DOHH2 (cell line): ENCODE measurements at regions not wholly inside any gene's neighbourhood (a gene's known extent, or its start where the extent isn't known, plus 50 kb on each side); places are given as distances from the start of the nearest gene placed in this dataset.

ENCODE experiments used
- H3F3A ChIP-seq: fragments of 200-600 bp; sonication (generic), shearing (Covaris generic); 2 replicates; pipeline ENCODE4 v1.6.0; 2016; ENCODE audit warnings: antibody characterized with exemption, mild to moderate bottlenecking; ENCODE audit not compliant: control insufficient read depth, insufficient read depth
- H3K27ac ChIP-seq: fragments of 200-600 bp; sonication (generic); 2 replicates; pipeline ENCODE4 v1.5.1; 2014; ENCODE audit warnings: low read depth, mild to moderate bottlenecking, low read length, moderate library complexity
- H3K27me3 ChIP-seq: fragments of 200-600 bp; sonication (generic); 2 replicates; pipeline ENCODE4 v1.6.1; 2014; ENCODE audit warnings: mild to moderate bottlenecking, low read length, mixed read lengths; ENCODE audit not compliant: control insufficient read depth
- H3K36me3 ChIP-seq: fragments of 200-600 bp; sonication (generic); 2 replicates; pipeline ENCODE4 v1.6.1; 2014; ENCODE audit warnings: mild to moderate bottlenecking, low read length, moderate library complexity, mixed read lengths; ENCODE audit not compliant: control insufficient read depth
- H3K4me1 ChIP-seq: fragments of 200-600 bp; sonication (generic); 2 replicates; pipeline ENCODE4 v1.6.1; 2014; ENCODE audit warnings: mild to moderate bottlenecking, low read length, mixed read lengths; ENCODE audit not compliant: control insufficient read depth
- H3K4me2 ChIP-seq: fragments of 200-600 bp; sonication (generic); 2 replicates; pipeline ENCODE4 v1.6.0; 2014; ENCODE audit warnings: mild to moderate bottlenecking, low read length, moderate library complexity
- H3K4me3 ChIP-seq: fragments of 200-600 bp; sonication (generic); 2 replicates; pipeline ENCODE4 v1.5.1; 2014; ENCODE audit warnings: mild to moderate bottlenecking, low read length, mixed read lengths
- H3K79me2 ChIP-seq: fragments of 200-600 bp; sonication (generic); 2 replicates; pipeline ENCODE4 v1.6.1; 2014; ENCODE audit warnings: mild to moderate bottlenecking, low read length, mixed read lengths; ENCODE audit not compliant: control insufficient read depth
- H3K9me2 ChIP-seq: fragments of 200-600 bp; sonication (generic); replicated peaks from 2 replicates; pipeline ENCODE4 v1.6.1; 2014; ENCODE audit warnings: mild to moderate bottlenecking, low read length, mixed read lengths; ENCODE audit not compliant: control insufficient read depth
- H3K9me3 ChIP-seq: fragments of 200-600 bp; sonication (generic); 2 replicates; pipeline ENCODE4 v1.6.1; 2014; ENCODE audit warnings: antibody characterized with exemption, low read length, mixed read lengths; ENCODE audit not compliant: control insufficient read depth, insufficient read depth
- H4K20me1 ChIP-seq: fragments of 200-600 bp; sonication (generic); 2 replicates; pipeline ENCODE4 v1.6.0; 2014; ENCODE audit warnings: low read depth, mild to moderate bottlenecking, antibody characterized with exemption, low read length, moderate library complexity; ENCODE audit not compliant: control insufficient read depth, insufficient read depth
- EZH2phosphoT487 ChIP-seq: fragments of 200-600 bp; sonication (generic); IDR thresholded peaks from 2 replicates; pipeline ENCODE4 v1.6.1; 2017; ENCODE audit warnings: borderline replicate concordance, mild to moderate bottlenecking, antibody characterized with exemption, low read length, moderate library complexity, mixed read lengths
- TF ChIP-seq, protein P1 (sequence below): fragments of 200-600 bp; sonication (generic); IDR thresholded peaks from one replicate; pipeline ENCODE4 v1.5.1; 2014; ENCODE audit warnings: antibody characterized with exemption, mild to moderate bottlenecking, low read depth, low read length; ENCODE audit not compliant: poor library complexity, severe bottlenecking

DNA sequence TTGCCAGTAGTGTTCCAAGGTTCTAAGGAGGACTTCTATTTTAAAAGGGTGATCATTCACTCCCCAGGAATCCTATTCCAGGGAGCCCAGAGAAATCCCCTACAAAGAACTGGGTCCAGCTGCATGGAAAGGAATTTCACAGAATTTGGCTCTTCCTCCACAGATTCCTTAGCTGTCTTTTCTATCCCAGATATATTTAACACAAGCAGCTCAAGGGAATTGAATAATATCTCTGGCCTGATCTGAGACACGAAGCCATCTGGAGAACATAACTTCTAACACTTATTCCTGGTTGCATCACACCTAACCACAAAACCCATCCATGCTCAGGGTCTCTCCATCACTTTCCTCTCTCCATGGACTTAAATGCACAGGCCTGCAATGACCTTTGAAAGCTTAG lies 306.7 kb upstream of the ACVR2A start:
- H3K27ac ChIP-seq = no peak overlapping the region
- no peak overlapping the region for H3K4me2 ChIP-seq
- no peaks in the 10 kb centered on the region for H3F3A ChIP-seq
- no peaks in the 10 kb centered on the region for H3K36me3 ChIP-seq
- no peaks in the 10 kb centered on the region for H3K4me1 ChIP-seq
- no peaks in the 10 kb centered on the region for H3K79me2 ChIP-seq
- TF ChIP-seq, protein P1, sequence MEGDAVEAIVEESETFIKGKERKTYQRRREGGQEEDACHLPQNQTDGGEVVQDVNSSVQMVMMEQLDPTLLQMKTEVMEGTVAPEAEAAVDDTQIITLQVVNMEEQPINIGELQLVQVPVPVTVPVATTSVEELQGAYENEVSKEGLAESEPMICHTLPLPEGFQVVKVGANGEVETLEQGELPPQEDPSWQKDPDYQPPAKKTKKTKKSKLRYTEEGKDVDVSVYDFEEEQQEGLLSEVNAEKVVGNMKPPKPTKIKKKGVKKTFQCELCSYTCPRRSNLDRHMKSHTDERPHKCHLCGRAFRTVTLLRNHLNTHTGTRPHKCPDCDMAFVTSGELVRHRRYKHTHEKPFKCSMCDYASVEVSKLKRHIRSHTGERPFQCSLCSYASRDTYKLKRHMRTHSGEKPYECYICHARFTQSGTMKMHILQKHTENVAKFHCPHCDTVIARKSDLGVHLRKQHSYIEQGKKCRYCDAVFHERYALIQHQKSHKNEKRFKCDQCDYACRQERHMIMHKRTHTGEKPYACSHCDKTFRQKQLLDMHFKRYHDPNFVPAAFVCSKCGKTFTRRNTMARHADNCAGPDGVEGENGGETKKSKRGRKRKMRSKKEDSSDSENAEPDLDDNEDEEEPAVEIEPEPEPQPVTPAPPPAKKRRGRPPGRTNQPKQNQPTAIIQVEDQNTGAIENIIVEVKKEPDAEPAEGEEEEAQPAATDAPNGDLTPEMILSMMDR = no peak
- TF ChIP-seq EZH2phosphoT487 = no peak
- no peaks in the 10 kb centered on the region for H3K9me2 ChIP-seq
- no peaks in the 10 kb centered on the region for H4K20me1 ChIP-seq
- 0 out of 2 replicates have a peak, but pooled peaks cover 4% of the 10 kb centered on the region for H3K27me3 ChIP-seq
- no peaks in the 10 kb centered on the region for H3K9me3 ChIP-seq
- no peak overlapping the region for H3K4me3 ChIP-seq

DNA sequence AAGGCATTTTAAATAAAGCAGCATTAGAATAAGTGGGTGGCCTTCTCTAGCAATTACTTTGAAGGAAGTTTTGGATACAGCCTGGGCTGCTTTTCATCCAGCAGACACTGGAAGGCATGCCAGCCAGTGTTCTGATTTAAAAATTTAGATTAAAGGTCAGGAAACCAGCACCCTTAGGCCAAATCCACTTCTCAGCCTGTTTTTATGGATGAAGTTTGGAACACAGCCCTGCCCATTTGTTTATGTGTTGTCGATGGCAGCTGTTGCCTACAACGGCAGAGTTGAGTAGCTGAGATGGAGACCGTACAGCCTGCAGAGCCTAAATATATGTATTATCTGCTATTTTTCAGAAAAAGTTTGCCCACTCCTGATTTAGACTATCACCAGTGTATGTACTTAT lies 313.6 kb upstream of the ACVR2A start:
- Histone ChIP-seq H3K9me3 (no peaks in the 10 kb centered on the region), H3F3A (no peaks in the 10 kb centered on the region), H3K4me1 (no peaks in the 10 kb centered on the region), H3K9me2 (no peaks in the 10 kb centered on the region), H3K4me2 (no peak overlapping the region), H3K79me2 (no peaks in the 10 kb centered on the region), H3K4me3 (no peak overlapping the region), H3K27ac (no peak overlapping the region), H4K20me1 (no peaks in the 10 kb centered on the region), H3K27me3 (0 out of 2 replicates have a peak, but pooled peaks cover 4% of the 10 kb centered on the region), H3K36me3 (no peaks in the 10 kb centered on the region)
- TF ChIP-seq, protein P1 = no peak
- no peak for TF ChIP-seq EZH2phosphoT487

DNA sequence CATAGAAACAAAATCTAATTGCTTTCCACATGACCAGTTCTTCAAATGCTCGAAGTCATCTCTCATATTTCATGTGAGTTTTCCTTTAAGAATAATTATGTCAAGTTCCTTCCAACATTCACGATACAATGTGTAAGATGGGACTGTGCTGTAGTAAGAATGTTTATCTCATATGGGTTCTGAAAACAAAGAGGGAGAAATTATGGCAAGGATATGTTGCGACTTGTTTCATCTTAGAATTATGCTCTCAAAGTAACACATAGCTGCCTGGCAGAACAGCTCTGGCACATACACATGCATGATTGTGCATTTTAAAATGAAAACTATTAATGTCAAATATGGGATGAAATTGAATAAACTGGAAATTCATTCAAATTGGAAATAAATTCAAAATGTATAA lies 314.8 kb upstream of the ACVR2A start:
- H3K27ac ChIP-seq = no peak overlapping the region
- H3F3A ChIP-seq = no peaks in the 10 kb centered on the region
- no peak for TF ChIP-seq EZH2phosphoT487
- TF ChIP-seq, protein P1 = no peak
- no peak overlapping the region for H3K4me3 ChIP-seq
- H3K9me3 ChIP-seq = no peaks in the 10 kb centered on the region
- H3K4me1 ChIP-seq = no peaks in the 10 kb centered on the region
- H4K20me1 ChIP-seq = no peaks in the 10 kb centered on the region
- H3K36me3 ChIP-seq = no peaks in the 10 kb centered on the region
- 0 out of 2 replicates have a peak, but pooled peaks cover 4% of the 10 kb centered on the region for H3K27me3 ChIP-seq
- H3K4me2 ChIP-seq = no peak overlapping the region
- no peaks in the 10 kb centered on the region for H3K79me2 ChIP-seq
- H3K9me2 ChIP-seq = no peaks in the 10 kb centered on the region
